H1 (cell line): ENCODE measurements at regions not wholly inside any gene's neighbourhood (a gene's known extent, or its start where the extent isn't known, plus 50 kb on each side); places are given as distances from the start of the nearest gene placed in this dataset.

Experiments used
- CTCF ChIA-PET: fragments of 300-600 bp; sonication (Branson Sonifier 250); formaldehyde crosslinking; loops from one replicate; lab custom pipeline; 2021; ENCODE audit not compliant: partially characterized antibody; lab: Charles Lee
- POLR2A ChIA-PET: fragments of 300-600 bp; sonication (Branson Sonifier 250); formaldehyde crosslinking; loops from one replicate; lab custom pipeline; 2021; ENCODE audit warnings: inconsistent platforms; ENCODE audit not compliant: partially characterized antibody; lab: Charles Lee
- DNase-seq, 2 experiments: peaks; one replicate each; pipeline versions ENCODE4 v3.0.0 to v3.0.0-alpha.2; 2010 to 2022; ENCODE audit warnings: low spot score in 2 of 2, low read depth in 1 of 2, mixed read lengths in 1 of 2
- FAIRE-seq: peaks from 2 replicates; lab custom pipeline; 2011; peaks lifted over from hg19 to GRCh38; lab: Jason Lieb, UNC
- H2AFZ ChIP-seq: 2 replicates; pipeline ENCODE4 v1.8.1; 2012; ENCODE audit warnings: low read length, inconsistent platforms
- H2AK5ac ChIP-seq: 2 replicates; pipeline ENCODE4 v1.6.1; 2013; ENCODE audit warnings: low read depth, low read length
- H2BK120ac ChIP-seq: replicated peaks from 2 replicates; pipeline ENCODE3; 2013; ENCODE audit warnings: low read depth, low read length, inconsistent platforms
- H2BK12ac ChIP-seq: 2 replicates; pipeline ENCODE4 v1.6.1; 2013; ENCODE audit warnings: low read depth, low read length
- H2BK15ac ChIP-seq: 2 replicates; pipeline ENCODE4 v1.6.1; 2013; ENCODE audit warnings: low read length
- H2BK20ac ChIP-seq: 2 replicates; pipeline ENCODE4 v1.6.1; 2013; ENCODE audit warnings: low read length
- H2BK5ac ChIP-seq: 2 replicates; pipeline ENCODE4 v1.6.1; 2013; ENCODE audit warnings: low read depth, low read length
- H3K14ac ChIP-seq: 2 replicates; pipeline ENCODE4 v1.6.1; 2013; ENCODE audit warnings: inconsistent platforms; ENCODE audit not compliant: insufficient read length
- H3K18ac ChIP-seq: 2 replicates; pipeline ENCODE4 v1.6.1; 2013; ENCODE audit warnings: low read length; ENCODE audit errors: extremely low read depth
- H3K23ac ChIP-seq: 2 replicates; pipeline ENCODE4 v1.6.1; 2013; ENCODE audit warnings: inconsistent platforms; ENCODE audit not compliant: insufficient read length
- H3K23me2 ChIP-seq: 2 replicates; pipeline ENCODE4 v1.6.1; 2013; ENCODE audit warnings: low read depth, low read length
- H3K27ac ChIP-seq: 2 replicates; pipeline ENCODE4 v1.6.1; 2011; ENCODE audit warnings: low read depth, low read length, inconsistent platforms
- H3K27me3 ChIP-seq, 4 experiments: replicated peaks in 1 of 4; 1 replicate in 1 of 4; 2 replicates in 3 of 4; pipeline versions ENCODE4 v1.6.1 to v1.8.1; 2011 to 2013; ENCODE audit warnings: low read length in 3 of 4, mild to moderate bottlenecking in 3 of 4, inconsistent platforms in 2 of 4, mixed read lengths in 2 of 4, moderate library complexity in 1 of 4; ENCODE audit not compliant: control insufficient read depth in 3 of 4, insufficient read depth in 3 of 4; ENCODE audit errors: extremely low read depth in 1 of 4
- H3K36me3 ChIP-seq, 4 experiments: 2 replicates each; pipeline versions ENCODE4 v1.6.1 to v1.8.1; 2011 to 2013; ENCODE audit warnings: mild to moderate bottlenecking in 4 of 4, low read length in 3 of 4, moderate library complexity in 2 of 4, control low read depth in 1 of 4, inconsistent platforms in 1 of 4; ENCODE audit not compliant: insufficient read depth in 4 of 4, control insufficient read depth in 2 of 4
- H3K4ac ChIP-seq: replicated peaks from 2 replicates; pipeline ENCODE3; 2013; ENCODE audit warnings: low read length, low read depth, mixed read lengths, inconsistent platforms; ENCODE audit not compliant: insufficient read length
- H3K4me1 ChIP-seq, 4 experiments: replicated peaks in 1 of 4; 1 replicate in 1 of 4; 2 replicates in 3 of 4; pipeline versions ENCODE4 v1.6.1 to v1.8.1; 2011 to 2013; ENCODE audit warnings: low read length in 3 of 4, inconsistent platforms in 2 of 4, mixed read lengths in 1 of 4; ENCODE audit not compliant: insufficient read depth in 4 of 4, control insufficient read depth in 3 of 4
- H3K4me2 ChIP-seq, 2 experiments: 2 replicates each; pipeline versions ENCODE4 v1.6.1 to v1.8.1; 2011 to 2013; ENCODE audit warnings: low read depth in 2 of 2, low read length in 2 of 2, control low read depth in 1 of 2, inconsistent platforms in 1 of 2, mild to moderate bottlenecking in 1 of 2; ENCODE audit not compliant: insufficient read depth in 1 of 2
- H3K4me3 ChIP-seq, 4 experiments: fragments of 200-600, 300-600 bp in 1 of 4; sonication (generic), shearing (Covaris generic), sonication (Bioruptor Twin) in 1 of 4; 2 replicates each; pipeline versions ENCODE4 v1.5.1 to v1.8.1; 2011 to 2016; ENCODE audit warnings: low read length in 4 of 4, low read depth in 3 of 4, control low read depth in 2 of 4, inconsistent platforms in 2 of 4, mild to moderate bottlenecking in 2 of 4, mixed read lengths in 1 of 4, moderate library complexity in 1 of 4; ENCODE audit not compliant: insufficient read depth in 2 of 4; ENCODE audit errors: extremely low read depth in 1 of 4
- H3K56ac ChIP-seq: replicated peaks from 2 replicates; pipeline ENCODE3; 2013; ENCODE audit warnings: low read depth, mild to moderate bottlenecking, mixed read lengths, low read length, inconsistent platforms; ENCODE audit not compliant: insufficient read length
- H3K79me1 ChIP-seq: 2 replicates; pipeline ENCODE4 v1.6.1; 2013; ENCODE audit warnings: low read depth, low read length, control low read depth
- H3K79me2 ChIP-seq, 2 experiments: 2 replicates each; pipeline versions ENCODE4 v1.6.1 to v1.8.1; 2012 to 2013; ENCODE audit warnings: low read length in 2 of 2, mild to moderate bottlenecking in 2 of 2, inconsistent platforms in 1 of 2; ENCODE audit not compliant: insufficient read depth in 2 of 2, control insufficient read depth in 1 of 2
- H3K9ac ChIP-seq, 4 experiments: replicated peaks in 1 of 4; 1 replicate in 1 of 4; 2 replicates in 3 of 4; pipeline versions ENCODE4 v1.6.1 to v1.8.1; 2011 to 2013; ENCODE audit warnings: low read depth in 3 of 4, low read length in 3 of 4, control low read depth in 2 of 4, mild to moderate bottlenecking in 2 of 4, moderate library complexity in 2 of 4, inconsistent platforms in 1 of 4; ENCODE audit errors: extremely low read depth in 1 of 4
- H3K9me3 ChIP-seq, 2 experiments: 2 replicates each; pipeline versions ENCODE4 v1.6.1 to v1.8.1; 2012 to 2013; ENCODE audit warnings: mild to moderate bottlenecking in 2 of 2, moderate library complexity in 2 of 2, control low read depth in 1 of 2, inconsistent platforms in 1 of 2, low read depth in 1 of 2, low read length in 1 of 2, mixed read lengths in 1 of 2; ENCODE audit not compliant: insufficient read depth in 2 of 2
- H4K20me1 ChIP-seq, 2 experiments: replicated peaks in 1 of 2; 2 replicates each; pipeline versions ENCODE3 to v1.8.1; 2011 to 2013; ENCODE audit warnings: inconsistent platforms in 2 of 2, low read length in 2 of 2, mild to moderate bottlenecking in 1 of 2; ENCODE audit not compliant: insufficient read depth in 2 of 2, control insufficient read depth in 1 of 2
- H4K5ac ChIP-seq: 2 replicates; pipeline ENCODE4 v1.6.1; 2013; ENCODE audit warnings: low read length, low read depth, mixed read lengths, inconsistent platforms; ENCODE audit not compliant: insufficient read length
- H4K8ac ChIP-seq: 2 replicates; pipeline ENCODE4 v1.8.0; 2013; ENCODE audit warnings: mild to moderate bottlenecking, moderate library complexity, low read length, inconsistent platforms; ENCODE audit not compliant: insufficient read depth; ENCODE audit errors: extremely low read depth
- H4K91ac ChIP-seq: replicated peaks from 2 replicates; pipeline ENCODE3; 2013; ENCODE audit warnings: low read length, mixed read lengths, inconsistent platforms; ENCODE audit not compliant: insufficient read length
- ASH2L ChIP-seq: fragments of 200-600, 300-600 bp; sonication (generic); IDR thresholded peaks from one replicate; pipeline ENCODE4 v1.7.1; 2017; ENCODE audit warnings: low read length
- CHD2 ChIP-seq: IDR thresholded peaks from 2 replicates; pipeline ENCODE4 v1.6.1; 2012; ENCODE audit warnings: low read length, improper control_type of control experiment
- JUND ChIP-seq: IDR thresholded peaks from 2 replicates; pipeline ENCODE4 v1.6.1; 2011; ENCODE audit warnings: mild to moderate bottlenecking, improper control_type of control experiment, low read length
- POU5F1 ChIP-seq: IDR thresholded peaks from 2 replicates; pipeline ENCODE4 v1.6.1; 2011; ENCODE audit warnings: low read depth, mild to moderate bottlenecking, low read length, moderate library complexity
- WGBS, 2 experiments: shearing (Covaris generic) in 1 of 2; methylation state at CpG; one replicate each; pipeline versions ENCODE4 v1.1.6 to v1.1.7; 2013 to 2015; ENCODE audit warnings: low lambda C conversion rate in 2 of 2, mixed read lengths in 2 of 2, inconsistent platforms in 1 of 2, low coverage in 1 of 2, missing lambda C conversion rate in 1 of 2; ENCODE audit not compliant: insufficient replicate concordance in 2 of 2, insufficient coverage in 1 of 2, insufficient read length in 1 of 2; ENCODE audit errors: extremely low coverage in 1 of 2, missing lambda C conversion rate in 1 of 2; 5-methylcytosine and 5-hydroxymethylcytosine counted together
- TF ChIP-seq, protein P1 (sequence below), 3 experiments: IDR thresholded peaks; 1 replicate in 2 of 3; 2 replicates in 1 of 3; pipeline versions ENCODE4 v1.5.1 to v1.6.1; 2011; ENCODE audit warnings: low read length in 3 of 3, mild to moderate bottlenecking in 3 of 3, inconsistent platforms in 2 of 3, low read depth in 1 of 3, moderate library complexity in 1 of 3; ENCODE audit not compliant: insufficient read depth in 1 of 3; ENCODE audit errors: control extremely low read depth in 1 of 3
- TF ChIP-seq, protein P2 (sequence below): IDR thresholded peaks from 2 replicates; pipeline ENCODE4 v1.6.1; 2012; ENCODE audit warnings: inconsistent platforms

DNA sequence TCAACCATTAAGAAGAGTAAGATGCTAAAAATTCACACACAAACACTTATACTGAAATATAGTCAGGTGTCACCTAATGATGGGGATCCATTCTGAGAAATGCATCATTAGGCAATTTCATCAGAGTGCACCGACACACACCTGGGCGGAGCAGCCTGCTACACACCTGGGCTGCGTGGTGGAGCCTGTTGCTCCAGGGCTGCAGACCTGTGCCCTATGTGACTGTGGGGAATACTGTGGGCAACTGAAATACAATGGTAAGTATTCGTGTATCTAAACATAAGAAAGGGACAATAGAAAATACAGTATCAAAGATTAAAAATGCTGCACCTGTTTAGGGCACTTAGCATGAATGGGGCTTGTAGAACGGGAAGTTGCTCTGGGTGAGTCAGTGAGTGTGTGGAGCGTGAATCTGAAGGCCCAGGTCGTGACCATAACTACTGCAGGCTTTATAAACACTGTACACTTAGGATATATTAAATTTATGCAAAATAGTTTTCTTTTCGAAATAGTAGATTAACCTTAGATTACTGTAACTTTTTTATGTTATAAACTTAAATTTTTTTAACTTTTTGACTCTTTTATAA is 124.4 kb upstream of the AFDN start:
- H3K27ac ChIP-seq: no peak overlapping the region
- H2BK15ac ChIP-seq: no peak overlapping the region
- H4K8ac ChIP-seq: no peak overlapping the region
- H3K36me3 ChIP-seq: no peaks in the 10 kb centered on the region
- H4K5ac ChIP-seq: no peak overlapping the region
- H3K18ac ChIP-seq: no peak overlapping the region
- H3K4me1 ChIP-seq: peaks cover 0 to 6% (median 3%) of the 10 kb centered on the region in 4 experiments; a peak in 3 of 7 replicates
- no peak overlapping the region for H3K4me2 ChIP-seq
- no peak overlapping the region for H3K4ac ChIP-seq
- no peaks in the 10 kb centered on the region for H3K9me3 ChIP-seq
- H4K91ac ChIP-seq: no peak overlapping the region
- H2BK5ac ChIP-seq: no peak overlapping the region
- H2AFZ ChIP-seq: no peak overlapping the region
- WGBS, 2 experiments: 93% methylated on average over 8 of the region's 8 CpGs; no CpG with 5 or more reads in 1 of the 2 experiments
- H2BK120ac ChIP-seq: no peak overlapping the region
- H3K14ac ChIP-seq: no peak overlapping the region
- H3K23ac ChIP-seq: no peak overlapping the region
- H3K27me3 ChIP-seq: no peaks in the 10 kb centered on the region; a peak in 1 of 7 replicates
- POLR2A ChIA-PET: no interaction called here
- no peak overlapping the region for H2AK5ac ChIP-seq
- H3K9ac ChIP-seq: no peak overlapping the region
- no peak overlapping the region for H2BK20ac ChIP-seq
- no peaks in the 10 kb centered on the region for H3K23me2 ChIP-seq
- no peak overlapping the region for H3K56ac ChIP-seq
- H3K4me3 ChIP-seq: no peak overlapping the region
- no peaks in the 10 kb centered on the region for H3K79me1 ChIP-seq
- CTCF ChIA-PET: interaction anchor here (1.2 kb wide), 1 partner anchor 13 kb away, joined by 3 read pairs; no protein-coding TSS in a partner anchor
- FAIRE-seq: no peak
- TF ChIP-seq CHD2 (no peak), POU5F1 (no peak), JUND (no peak), ASH2L (no peak)
- TF ChIP-seq, protein P1, sequence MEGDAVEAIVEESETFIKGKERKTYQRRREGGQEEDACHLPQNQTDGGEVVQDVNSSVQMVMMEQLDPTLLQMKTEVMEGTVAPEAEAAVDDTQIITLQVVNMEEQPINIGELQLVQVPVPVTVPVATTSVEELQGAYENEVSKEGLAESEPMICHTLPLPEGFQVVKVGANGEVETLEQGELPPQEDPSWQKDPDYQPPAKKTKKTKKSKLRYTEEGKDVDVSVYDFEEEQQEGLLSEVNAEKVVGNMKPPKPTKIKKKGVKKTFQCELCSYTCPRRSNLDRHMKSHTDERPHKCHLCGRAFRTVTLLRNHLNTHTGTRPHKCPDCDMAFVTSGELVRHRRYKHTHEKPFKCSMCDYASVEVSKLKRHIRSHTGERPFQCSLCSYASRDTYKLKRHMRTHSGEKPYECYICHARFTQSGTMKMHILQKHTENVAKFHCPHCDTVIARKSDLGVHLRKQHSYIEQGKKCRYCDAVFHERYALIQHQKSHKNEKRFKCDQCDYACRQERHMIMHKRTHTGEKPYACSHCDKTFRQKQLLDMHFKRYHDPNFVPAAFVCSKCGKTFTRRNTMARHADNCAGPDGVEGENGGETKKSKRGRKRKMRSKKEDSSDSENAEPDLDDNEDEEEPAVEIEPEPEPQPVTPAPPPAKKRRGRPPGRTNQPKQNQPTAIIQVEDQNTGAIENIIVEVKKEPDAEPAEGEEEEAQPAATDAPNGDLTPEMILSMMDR (IDR thresholded peaks at IDR 0.05; ENCODE audit: control extremely low read depth in 1 of 3, insufficient read depth in 1 of 3, low read depth in 1 of 3, low read length in 3 of 3): no peak
- TF ChIP-seq, protein P2, sequence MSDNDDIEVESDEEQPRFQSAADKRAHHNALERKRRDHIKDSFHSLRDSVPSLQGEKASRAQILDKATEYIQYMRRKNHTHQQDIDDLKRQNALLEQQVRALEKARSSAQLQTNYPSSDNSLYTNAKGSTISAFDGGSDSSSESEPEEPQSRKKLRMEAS: no peak
- H3K79me2 ChIP-seq: no peaks in the 10 kb centered on the region
- no peak for DNase-seq
- no peak overlapping the region for H2BK12ac ChIP-seq
- H4K20me1 ChIP-seq: no peaks in the 10 kb centered on the region
